GM18520 (cell line): ENCODE measurements at regions not wholly inside any gene's neighbourhood (a gene's known extent, or its start where the extent isn't known, plus 50 kb on each side); places are given as distances from the start of the nearest gene placed in this dataset.

ENCODE experiments used
- ATAC-seq: cut with Tn5 transposase; IDR thresholded peaks from one replicate; pipeline ENCODE4 v1.9.1; 2021; ENCODE audit not compliant: unreplicated experiment

GRCh38 chr10:4733150-4733842 lies 92.7 kb upstream of the AKR1E2 start:
- ATAC-seq = no peak

GRCh38 chr10:4730998-4731397 lies 95.0 kb upstream of the AKR1E2 start:
- ATAC-seq = no peak

DNA sequence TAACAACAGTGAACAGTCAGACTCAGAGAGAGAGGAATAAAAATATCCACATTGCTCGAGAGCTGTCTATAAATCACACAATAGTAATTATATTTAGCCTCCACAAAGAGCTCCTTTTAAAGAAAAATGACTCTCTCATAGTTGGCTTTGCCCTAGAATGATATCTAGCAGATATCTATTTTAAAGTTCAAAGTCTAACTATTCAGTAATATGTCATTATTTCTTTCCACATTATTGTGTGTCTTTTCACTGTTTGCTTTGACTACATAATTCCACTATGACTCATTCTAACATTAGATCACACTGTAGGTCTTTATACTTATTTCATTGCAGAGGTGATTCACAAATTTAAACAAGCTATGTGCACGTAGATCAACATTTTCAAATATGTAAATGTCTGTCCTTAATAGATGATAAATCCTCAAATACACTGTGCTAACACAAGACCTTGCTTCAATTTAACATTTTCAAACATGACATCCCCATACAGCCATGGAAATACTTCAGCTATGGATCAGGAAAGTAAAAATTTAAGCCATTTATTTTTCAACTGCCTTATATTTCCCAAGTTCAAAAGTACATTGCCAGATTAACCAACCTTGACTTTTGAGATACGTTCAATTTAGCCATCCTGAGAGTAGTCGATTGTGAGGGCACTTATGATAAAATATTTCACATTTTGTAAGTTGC lies 99.9 kb upstream of the AKR1E2 start:
- no peak for ATAC-seq

DNA sequence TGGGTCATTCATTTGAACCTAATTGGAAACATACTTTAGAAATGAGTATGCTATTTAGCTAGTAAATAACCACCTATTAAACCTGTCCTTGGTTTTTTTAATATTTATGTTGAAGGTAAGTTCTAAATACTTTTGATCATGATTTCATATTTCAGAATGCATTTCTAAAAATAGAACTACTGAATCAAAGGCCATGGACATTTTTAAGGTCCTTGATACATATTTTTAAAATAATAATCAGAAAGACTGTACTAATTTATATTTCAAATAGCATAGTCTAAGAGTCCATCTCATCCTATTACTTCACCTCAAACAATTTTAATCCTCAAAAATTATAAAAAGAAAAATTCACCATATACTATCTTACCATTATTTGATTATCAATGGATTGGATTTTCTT lies 102.1 kb upstream of the AKR1E2 start:
- ATAC-seq = no peak

- no peak for ATAC-seq
Measured at GRCh38 chr10:4721999-4722753, 103.8 kb upstream of the AKR1E2 start.

DNA sequence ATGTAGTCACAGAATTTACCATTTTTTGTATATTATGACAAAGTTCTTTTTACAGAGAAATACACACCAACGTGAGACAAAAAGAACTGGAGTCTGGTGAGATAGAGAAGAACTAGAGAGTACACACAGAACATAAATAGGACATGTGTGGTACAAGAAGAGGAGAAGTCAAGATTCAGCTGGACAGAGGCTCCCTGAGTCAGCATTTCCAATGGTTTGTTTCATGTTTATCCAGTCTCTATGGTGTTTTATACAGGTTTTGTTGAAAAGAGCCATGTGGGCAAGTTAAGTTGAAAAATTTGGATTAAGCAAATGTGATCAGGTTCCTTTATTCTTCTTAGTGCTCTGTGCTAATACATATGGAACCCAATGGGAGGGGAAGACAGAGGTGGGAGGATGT lies 105.5 kb upstream of the AKR1E2 start:
- ATAC-seq = no peak

GRCh38 chr10:4719671-4720070 lies 106.3 kb upstream of the AKR1E2 start:
- ATAC-seq = no peak

DNA sequence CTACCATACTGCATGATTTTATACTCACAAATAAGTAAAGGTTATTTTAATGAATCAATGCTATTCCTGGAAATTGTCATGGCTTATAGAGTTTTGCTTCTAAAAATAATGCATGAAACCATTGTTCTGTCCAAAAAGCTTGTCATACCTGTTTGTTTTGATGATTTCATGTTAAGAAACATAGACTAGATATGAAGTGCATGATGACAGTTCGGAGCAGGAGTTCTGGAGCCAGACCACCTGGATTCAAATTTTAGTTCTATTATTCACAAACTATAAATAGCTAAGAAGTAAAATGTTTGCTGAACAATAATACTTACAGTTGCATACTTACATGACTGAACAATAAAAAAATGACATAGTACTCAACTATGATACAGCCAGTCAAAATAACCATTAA lies 107.0 kb upstream of the AKR1E2 start:
- ATAC-seq = no peak

GRCh38 chr10:4718544-4718943 lies 107.5 kb upstream of the AKR1E2 start:
- no peak for ATAC-seq

DNA sequence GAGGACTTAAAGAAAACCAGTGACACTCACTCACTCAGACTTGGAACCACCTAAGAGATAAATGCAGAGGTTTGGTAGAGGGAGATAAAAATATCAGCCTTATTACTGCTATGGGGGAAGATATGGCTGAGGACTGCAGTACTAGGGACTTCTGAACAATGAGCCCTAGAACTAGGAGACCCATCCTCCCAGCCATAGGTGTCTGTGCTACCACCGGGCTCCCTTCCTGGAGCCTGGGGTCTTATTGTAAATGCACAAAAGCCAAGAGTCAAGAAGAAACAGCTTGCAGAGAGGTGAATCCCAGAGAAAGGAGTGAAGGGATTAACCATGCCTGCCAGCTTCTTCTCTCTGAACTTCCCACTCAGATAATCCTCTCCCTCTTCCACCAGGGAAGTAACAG lies 108.3 kb upstream of the AKR1E2 start:
- ATAC-seq = no peak

DNA sequence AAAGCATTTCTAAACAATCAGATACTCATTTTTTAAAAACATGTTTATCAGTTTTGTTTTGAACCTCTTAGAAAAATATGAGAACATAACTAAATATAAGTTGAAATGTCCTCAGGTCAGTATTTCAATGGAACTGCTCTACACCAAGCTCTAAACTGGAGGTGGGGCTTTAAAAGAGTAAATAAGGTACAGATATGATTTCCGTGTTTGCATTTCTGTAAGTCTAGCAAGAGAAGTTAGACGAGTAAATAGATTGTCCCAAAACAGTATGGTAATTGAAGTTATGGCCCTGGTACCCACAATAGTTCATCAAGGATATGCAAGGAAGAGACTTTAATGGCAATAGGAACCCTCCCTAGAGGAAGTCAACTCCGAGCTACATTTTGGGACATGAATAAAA lies 115.1 kb upstream of the AKR1E2 start:
- ATAC-seq = no peak

GRCh38 chr10:4708123-4708759 lies 117.8 kb upstream of the AKR1E2 start:
- ATAC-seq = no peak

DNA sequence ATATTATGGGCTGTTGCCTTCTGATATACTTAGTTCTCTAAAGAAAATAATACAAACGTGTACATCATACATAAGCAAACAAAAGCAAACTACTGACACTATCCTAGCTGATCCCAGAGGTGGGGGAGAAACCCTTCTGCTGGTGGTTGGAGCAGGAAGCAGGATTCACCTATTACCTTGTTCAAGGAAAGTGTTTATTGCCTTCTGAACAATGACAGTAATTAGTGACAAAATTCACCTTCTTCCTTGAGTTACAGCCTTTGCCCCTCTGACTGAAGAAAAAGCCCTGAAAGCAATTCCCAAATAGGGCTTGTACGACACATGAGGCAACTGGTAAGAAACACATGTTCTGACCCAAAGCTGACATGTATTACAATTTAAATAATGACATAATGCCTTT lies 118.8 kb upstream of the AKR1E2 start:
- no peak for ATAC-seq

DNA sequence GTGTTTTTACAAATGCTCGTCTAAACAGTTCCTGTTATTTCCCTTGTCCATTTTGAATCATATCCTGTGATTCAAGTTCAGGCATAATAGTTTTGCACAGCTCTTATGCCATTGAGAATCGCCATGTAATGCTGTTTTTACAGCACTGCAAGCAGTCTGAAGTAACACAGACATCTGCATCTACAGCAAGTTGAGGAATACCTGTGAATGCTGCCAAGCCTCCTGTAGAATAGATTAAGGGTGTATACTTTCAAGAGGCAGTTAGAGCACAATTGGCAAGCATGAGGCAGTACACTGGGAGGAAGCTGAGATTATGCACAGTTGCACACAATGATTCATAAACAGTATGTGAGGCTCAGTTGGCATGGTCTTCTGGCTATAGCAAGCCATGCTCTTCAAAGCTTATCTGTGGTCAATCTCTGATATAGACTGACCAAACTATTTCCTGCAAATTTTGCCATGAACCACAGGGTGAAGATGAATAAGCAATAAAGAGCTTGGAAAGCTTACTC lies 121.9 kb upstream of the AKR1E2 start:
- ATAC-seq = no peak

GRCh38 chr10:4701016-4701415 lies 125.0 kb upstream of the AKR1E2 start:
- no peak for ATAC-seq

GRCh38 chr10:4699950-4700730 lies 125.9 kb upstream of the AKR1E2 start:
- ATAC-seq = no peak

- ATAC-seq = no peak
Measured at GRCh38 chr10:4698075-4698474, 127.9 kb upstream of the AKR1E2 start.

GRCh38 chr10:4696186-4696585 lies 129.8 kb upstream of the AKR1E2 start:
- ATAC-seq = no peak

DNA sequence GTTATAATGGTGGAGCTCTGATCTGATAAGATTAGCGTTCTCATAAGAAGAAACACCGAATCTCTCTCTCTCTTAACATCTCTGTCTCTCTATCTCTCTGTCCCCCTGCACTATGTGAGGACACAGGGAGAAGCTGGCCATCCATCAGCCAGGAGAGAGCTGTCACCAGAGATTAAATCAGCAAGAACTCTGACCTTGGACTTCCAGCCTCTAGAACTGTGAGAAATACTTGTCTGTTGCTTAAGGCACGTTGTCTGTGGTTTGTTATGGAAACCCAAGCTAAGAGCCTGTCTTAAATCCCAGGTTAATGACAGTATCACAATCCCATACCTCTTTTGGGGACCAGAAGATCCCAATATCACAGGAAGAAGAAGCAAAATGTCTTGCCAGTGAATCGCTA lies 132.0 kb upstream of the AKR1E2 start:
- no peak for ATAC-seq

DNA sequence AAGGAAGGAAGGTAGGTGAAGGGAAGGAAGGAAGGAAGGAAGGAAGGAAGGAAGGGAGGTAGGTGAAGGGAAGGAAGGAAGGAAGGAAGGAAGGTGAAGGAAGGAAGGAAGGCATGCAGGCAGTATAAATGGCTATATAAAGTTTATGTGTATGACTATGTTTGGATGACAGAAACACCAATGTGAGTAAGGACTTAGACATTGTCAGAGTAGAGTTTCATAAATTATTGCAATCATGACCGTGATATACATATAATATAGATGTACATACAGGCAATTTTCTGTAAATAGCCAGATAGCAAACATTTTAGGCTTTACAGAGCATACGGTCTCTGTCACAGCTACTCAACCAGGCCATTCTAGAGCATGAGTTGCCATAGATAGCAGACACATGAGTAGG lies 133.8 kb upstream of the AKR1E2 start:
- ATAC-seq = no peak

- ATAC-seq = no peak
Measured at GRCh38 chr10:4691776-4692175, 134.2 kb upstream of the AKR1E2 start.
